ENCODE measurements at regions not wholly inside any gene's neighbourhood (a gene's known extent, or its start where the extent isn't known, plus 50 kb on each side); places are given as distances from the start of the nearest gene placed in this dataset.
A peak's percentile ranks its signal among the peaks of the same experiment; 100 is the strongest.

GRCh38 chr1:234545517-234546386 lies 64.2 kb downstream of the IRF2BP2 start:
- Histone ChIP-seq H3K27ac (peak overlapping the region; percentile 72 to 93 (median 83)), H3K9me3 (no peaks in the 10 kb centered on the region), H3K27me3 (no peaks in the 10 kb centered on the region), H3K4me3 (no peak overlapping the region), H3K36me3 (no peaks in the 10 kb centered on the region), H3K4me1 (peaks cover 26 to 39% (median 33%) of the 10 kb centered on the region in 4 donors)
- in situ Hi-C loops (cut with MboI; ENCODE audit: low pct_ligation_motif_present in 1 of 4, low pct_unique_long_range_greater_than_20kb in 1 of 4, low sequenced_read_pairs in 3 of 4) = loop anchor here in 1 of 4 donors (10.0 kb wide), 1 partner anchor 49 kb away; no protein-coding TSS in a partner anchor
- 39 to 65% methylated on average over 6 to 14 of the region's 14 CpGs for WGBS, 2 donors (ENCODE audit: low coverage in 1 of 2)
- TF ChIP-seq EP300 (IDR thresholded peaks at IDR 0.05; ENCODE audit: low read depth) (no peak), POLR2A (IDR thresholded peaks at IDR 0.05) (no peak), POLR2AphosphoS5 (IDR thresholded peaks at IDR 0.05) (peak in 1 of 3 donors; percentile 25)
- DNase-seq = no peak
- intact Hi-C loops (cut with DNase I; ENCODE audit: low total_unique reads) = no loop called here

- in situ Hi-C loops (cut with MboI; ENCODE audit: low pct_ligation_motif_present in 1 of 4, low pct_unique_long_range_greater_than_20kb in 1 of 4, low sequenced_read_pairs in 3 of 4) (loop anchor here in 1 of 4 donors (10.0 kb wide), 1 partner anchor 51 kb away; no protein-coding TSS in a partner anchor), intact Hi-C loops (cut with DNase I; ENCODE audit: low total_unique reads) (loop anchor here (5.0 kb wide), 1 partner anchor 58 kb away; no protein-coding TSS in a partner anchor)
- TF ChIP-seq POLR2A (IDR thresholded peaks at IDR 0.05) = no peak
- peak; percentile 71 for TF ChIP-seq EP300 (IDR thresholded peaks at IDR 0.05; ENCODE audit: low read depth)
- TF ChIP-seq CTCF (IDR thresholded peaks at IDR 0.05) = no peak
- TF ChIP-seq POLR2AphosphoS5 (IDR thresholded peaks at IDR 0.05) = peak; percentile 64 to 86 (median 68)
- Histone ChIP-seq H3K27ac (peak overlapping the region; percentile 72 to 93 (median 83)), H3K9me3 (no peaks in the 10 kb centered on the region), H3K27me3 (no peaks in the 10 kb centered on the region), H3K4me1 (peaks cover 30 to 42% (median 35%) of the 10 kb centered on the region in 4 donors), H3K36me3 (no peaks in the 10 kb centered on the region), H3K4me3 (no peak overlapping the region)
- WGBS, 2 donors (ENCODE audit: low coverage in 1 of 2) = 21 to 28% methylated on average over 4 to 6 of the region's 6 CpGs
- DNase-seq = peak; percentile 76
Observed at GRCh38 chr1:234544087-234544579, 65.2 kb upstream of the TARBP1 start.

GRCh38 chr1:234543442-234544086 lies 64.6 kb upstream of the TARBP1 start:
- TF ChIP-seq POLR2A (IDR thresholded peaks at IDR 0.05) (no peak), POLR2AphosphoS5 (IDR thresholded peaks at IDR 0.05) (peak; percentile 59 to 85 (median 64)), CTCF (IDR thresholded peaks at IDR 0.05) (peak in 2 of 5 experiments; percentile 17 to 36), EP300 (IDR thresholded peaks at IDR 0.05; ENCODE audit: low read depth) (no peak)
- Histone ChIP-seq H3K36me3 (no peaks in the 10 kb centered on the region), H3K4me1 (peaks cover 36 to 48% (median 40%) of the 10 kb centered on the region in 4 donors), H3K27ac (peak overlapping the region; percentile 72 to 93 (median 83)), H3K27me3 (no peaks in the 10 kb centered on the region), H3K9me3 (no peaks in the 10 kb centered on the region), H3K4me3 (no peak overlapping the region)
- in situ Hi-C loops (cut with MboI; ENCODE audit: low pct_ligation_motif_present in 1 of 4, low pct_unique_long_range_greater_than_20kb in 1 of 4, low sequenced_read_pairs in 3 of 4) (loop anchor here in 1 of 4 donors (10.0 kb wide), 1 partner anchor 51 kb away; no protein-coding TSS in a partner anchor), intact Hi-C loops (cut with DNase I; ENCODE audit: low total_unique reads) (loop anchor here (5.0 kb wide), 1 partner anchor 59 kb away; no protein-coding TSS in a partner anchor)
- DNase-seq = peak; percentile 30
- WGBS, 2 donors (ENCODE audit: low coverage in 1 of 2) = 66 to 80% methylated on average over 1 to 8 of the region's 8 CpGs

GRCh38 chr1:234542211-234542850 lies 63.4 kb upstream of the TARBP1 start:
- intact Hi-C loops (cut with DNase I; ENCODE audit: low total_unique reads) = loop anchor here (5.0 kb wide), 1 partner anchor 60 kb away; no protein-coding TSS in a partner anchor
- in situ Hi-C loops (cut with MboI; ENCODE audit: low pct_ligation_motif_present in 1 of 4, low pct_unique_long_range_greater_than_20kb in 1 of 4, low sequenced_read_pairs in 3 of 4) = loop anchor here in 1 of 4 donors (10.0 kb wide), 1 partner anchor 52 kb away; no protein-coding TSS in a partner anchor
- Histone ChIP-seq H3K9me3 (no peaks in the 10 kb centered on the region), H3K4me3 (no peak overlapping the region), H3K27me3 (no peaks in the 10 kb centered on the region), H3K27ac (peak overlapping the region; percentile 72 to 93 (median 83)), H3K4me1 (peaks cover 42 to 60% (median 52%) of the 10 kb centered on the region in 4 donors), H3K36me3 (no peaks in the 10 kb centered on the region)
- 71 to 86% methylated on average over 4 to 13 of the region's 13 CpGs for WGBS, 2 donors (ENCODE audit: low coverage in 1 of 2)
- no peak for DNase-seq
- TF ChIP-seq POLR2AphosphoS5 (IDR thresholded peaks at IDR 0.05) (no peak), POLR2A (IDR thresholded peaks at IDR 0.05) (no peak)
